AG09319 (cell line): ENCODE measurements at regions not wholly inside any gene's neighbourhood (a gene's known extent, or its start where the extent isn't known, plus 50 kb on each side); places are given as distances from the start of the nearest gene placed in this dataset.

ENCODE experiments used
- DNase-seq: peaks from one replicate; pipeline ENCODE4 v3.0.0-alpha.2; 2010; ENCODE audit warnings: low read depth; ENCODE audit errors: extremely low read depth
- TF ChIP-seq, protein P1 (sequence below): IDR thresholded peaks from 2 replicates; pipeline ENCODE4 v1.5.1; 2011; ENCODE audit warnings: low read depth, mild to moderate bottlenecking, inconsistent platforms, low read length, moderate library complexity

DNA sequence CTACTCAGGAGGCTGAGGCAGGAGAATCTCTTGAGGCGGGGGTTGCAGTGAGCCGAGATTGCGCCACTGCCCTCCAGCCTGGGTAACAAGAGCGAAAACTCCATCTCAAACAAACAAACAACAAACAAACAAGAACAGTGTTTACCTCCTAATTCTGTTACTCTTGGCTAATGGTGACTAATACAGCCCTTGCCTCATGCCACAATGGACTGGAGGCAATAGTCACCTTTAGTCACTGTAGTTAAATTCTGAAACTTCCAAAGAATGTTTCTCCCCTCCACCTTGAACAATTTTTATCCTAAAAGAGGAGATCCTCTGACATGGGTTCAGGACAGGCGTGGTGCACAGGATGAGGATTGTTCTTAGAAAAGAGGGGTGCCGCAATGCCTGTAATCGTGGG, 241.2 kb upstream of the CTSO start:
- TF ChIP-seq, protein P1, sequence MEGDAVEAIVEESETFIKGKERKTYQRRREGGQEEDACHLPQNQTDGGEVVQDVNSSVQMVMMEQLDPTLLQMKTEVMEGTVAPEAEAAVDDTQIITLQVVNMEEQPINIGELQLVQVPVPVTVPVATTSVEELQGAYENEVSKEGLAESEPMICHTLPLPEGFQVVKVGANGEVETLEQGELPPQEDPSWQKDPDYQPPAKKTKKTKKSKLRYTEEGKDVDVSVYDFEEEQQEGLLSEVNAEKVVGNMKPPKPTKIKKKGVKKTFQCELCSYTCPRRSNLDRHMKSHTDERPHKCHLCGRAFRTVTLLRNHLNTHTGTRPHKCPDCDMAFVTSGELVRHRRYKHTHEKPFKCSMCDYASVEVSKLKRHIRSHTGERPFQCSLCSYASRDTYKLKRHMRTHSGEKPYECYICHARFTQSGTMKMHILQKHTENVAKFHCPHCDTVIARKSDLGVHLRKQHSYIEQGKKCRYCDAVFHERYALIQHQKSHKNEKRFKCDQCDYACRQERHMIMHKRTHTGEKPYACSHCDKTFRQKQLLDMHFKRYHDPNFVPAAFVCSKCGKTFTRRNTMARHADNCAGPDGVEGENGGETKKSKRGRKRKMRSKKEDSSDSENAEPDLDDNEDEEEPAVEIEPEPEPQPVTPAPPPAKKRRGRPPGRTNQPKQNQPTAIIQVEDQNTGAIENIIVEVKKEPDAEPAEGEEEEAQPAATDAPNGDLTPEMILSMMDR: no peak
- DNase-seq: no peak

DNA sequence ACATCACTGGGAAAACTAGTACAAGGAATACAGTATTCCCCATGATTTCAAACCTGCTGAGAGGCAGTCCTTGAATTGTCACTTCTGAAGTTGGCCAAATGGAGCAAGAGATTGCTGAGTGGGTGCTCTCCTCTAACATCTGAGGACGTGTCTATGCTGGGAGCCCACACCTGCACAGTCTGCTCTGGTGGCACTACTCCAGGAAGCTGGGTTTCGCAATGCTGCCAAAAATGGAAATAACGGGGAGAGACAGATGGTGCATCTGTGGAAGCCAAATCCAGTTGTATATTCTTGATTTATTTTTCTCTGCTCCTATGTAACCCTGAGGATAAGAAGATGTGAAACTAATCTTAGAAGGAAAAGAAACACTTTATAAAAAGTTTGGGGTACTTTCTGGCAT, 240.1 kb upstream of the CTSO start:
- DNase-seq: no peak
- TF ChIP-seq, protein P1: no peak

DNA sequence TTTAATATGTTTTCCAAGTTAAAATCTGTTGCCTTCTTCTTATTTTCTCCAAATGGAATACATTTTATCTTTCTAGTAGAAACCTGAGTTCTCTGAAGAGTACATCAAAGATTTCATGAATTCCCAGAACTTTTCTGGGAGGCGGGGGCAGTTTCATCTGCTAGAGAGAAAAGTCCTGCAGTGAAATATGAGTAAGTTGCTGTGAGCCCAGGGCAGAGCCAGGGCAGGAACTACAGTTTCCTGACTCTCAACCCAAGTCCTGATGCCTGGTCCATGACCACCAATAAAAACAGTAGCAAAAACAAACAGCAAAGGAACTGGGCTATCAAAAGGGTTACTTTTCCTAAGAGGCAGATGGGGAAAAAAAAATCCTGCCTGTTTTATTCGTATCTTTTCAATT, 239.4 kb upstream of the CTSO start:
- TF ChIP-seq, protein P1: no peak

DNA sequence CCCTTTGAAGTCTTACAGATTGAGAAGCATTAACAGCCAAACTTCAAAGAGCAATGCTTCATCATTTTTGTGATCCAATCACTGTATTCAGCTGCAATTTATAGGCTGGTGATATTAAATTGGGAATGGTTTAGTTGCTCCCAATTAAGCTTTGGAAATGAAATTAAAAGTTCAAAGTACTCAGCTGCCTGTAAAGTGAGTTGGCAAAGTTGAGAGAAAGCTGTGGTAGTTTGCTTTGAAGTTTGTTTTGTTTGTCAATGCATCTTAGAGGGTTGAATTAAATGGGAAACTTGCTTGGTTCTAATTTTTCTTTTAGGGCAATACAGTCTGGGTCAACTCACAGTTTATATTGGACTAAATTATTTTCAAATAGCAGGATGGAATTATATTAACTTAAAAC, 238.4 kb upstream of the CTSO start:
- TF ChIP-seq, protein P1: no peak
- DNase-seq: no peak

More for the DNA sequence above, 239.4 kb upstream of the CTSO start:
- DNase-seq: no peak

DNA sequence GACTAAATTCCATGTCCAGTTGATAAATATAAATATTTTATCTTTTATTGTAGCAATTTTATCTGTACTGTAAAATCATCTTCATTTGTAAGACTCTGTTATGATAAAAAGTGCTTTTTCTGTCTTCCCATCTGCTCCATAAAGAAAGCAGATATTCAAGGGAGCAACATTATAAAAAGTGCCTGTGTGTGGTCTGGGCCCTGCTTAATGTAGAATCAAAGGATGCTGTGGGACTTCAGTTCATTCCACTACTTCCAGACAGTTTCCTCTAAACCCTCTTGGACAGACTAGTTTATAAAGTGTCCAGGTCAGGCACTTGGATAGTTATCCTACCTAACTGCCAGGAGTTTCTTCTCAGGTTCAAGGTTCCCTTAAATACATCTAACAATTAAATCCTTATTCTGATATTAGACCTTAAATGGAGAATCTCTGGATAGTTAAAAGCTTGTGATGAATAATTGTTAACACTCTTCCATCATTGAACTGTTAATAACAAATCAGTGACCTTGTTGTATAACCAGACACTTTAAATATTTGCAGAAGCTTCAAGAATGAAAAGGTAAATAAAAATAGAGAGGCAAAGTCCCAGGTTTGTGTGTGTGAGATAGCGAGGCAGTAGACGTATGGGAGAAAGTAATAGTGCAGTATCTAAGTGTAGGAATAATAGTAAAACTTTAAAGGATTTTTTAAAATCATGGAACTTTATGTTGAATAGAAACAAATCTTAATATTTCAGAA, 237.5 kb upstream of the CTSO start:
- DNase-seq: no peak
- TF ChIP-seq, protein P1: no peak

DNA sequence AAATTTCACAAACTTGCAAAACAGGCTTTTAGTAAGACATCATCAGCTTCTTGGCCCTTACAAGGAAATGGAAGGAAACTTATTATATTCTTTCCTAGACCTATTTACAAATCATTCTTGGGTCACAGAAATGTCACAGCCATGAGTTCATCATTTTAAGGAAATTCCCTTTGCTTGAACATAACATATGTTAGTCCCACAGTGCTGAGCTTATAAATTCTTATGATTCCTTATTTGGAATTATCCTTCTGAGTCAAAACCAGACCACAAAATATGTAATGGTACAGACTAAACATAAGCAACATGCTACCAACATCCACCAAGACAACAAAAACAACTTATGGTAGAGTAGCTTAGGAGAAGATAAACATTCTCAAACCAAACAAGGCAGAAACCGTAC, 236.9 kb upstream of the CTSO start:
- TF ChIP-seq, protein P1: no peak
- DNase-seq: no peak

DNA sequence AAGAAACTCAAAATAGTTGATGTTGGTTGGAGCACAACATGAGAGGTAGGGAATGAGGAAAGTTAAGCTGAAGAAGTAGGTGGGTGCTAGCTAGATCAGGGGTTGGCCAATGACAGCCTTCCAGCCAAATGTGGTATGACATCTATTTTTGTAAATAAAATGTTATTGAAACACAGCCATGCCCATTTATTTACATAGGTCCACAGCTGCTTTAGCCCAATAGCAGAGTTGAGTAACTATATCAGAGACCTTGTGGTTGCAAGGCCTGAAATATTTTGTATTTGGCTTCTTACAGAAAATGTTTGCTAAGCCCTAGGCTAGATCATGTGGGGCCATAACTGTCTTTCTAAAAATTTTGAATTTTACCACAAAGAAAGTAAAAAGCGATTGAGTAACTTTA, 234.9 kb upstream of the CTSO start:
- no peak for DNase-seq
- TF ChIP-seq, protein P1: no peak
